BLaER1 treated with 17β-estradiol and CSF1 and Interleukin-3, amounts not matched to agents 10 nM and 100 nM (cell line): ENCODE measurements at regions not wholly inside any gene's neighbourhood (a gene's known extent, or its start where the extent isn't known, plus 50 kb on each side); places are given as distances from the start of the nearest gene placed in this dataset.

Source experiments
- H3K27ac ChIP-seq, 11 experiments: shearing (Covaris generic); formaldehyde crosslinking; 2 replicates each; pipeline ENCODE4 v1.8.1; 2022
- H3K27me3 ChIP-seq, 11 experiments: shearing (Covaris generic); formaldehyde crosslinking; 2 replicates each; pipeline ENCODE4 v1.8.1; 2022
- H3K36me3 ChIP-seq, 11 experiments: shearing (Covaris generic); formaldehyde crosslinking; 2 replicates each; pipeline ENCODE4 v1.8.1; 2022
- H3K4me1 ChIP-seq, 10 experiments: shearing (Covaris generic); formaldehyde crosslinking; 2 replicates each; pipeline ENCODE4 v1.8.1; 2022
- H3K4me2 ChIP-seq, 11 experiments: shearing (Covaris generic); formaldehyde crosslinking; 2 replicates each; pipeline ENCODE4 v1.8.1; 2022
- H3K4me3 ChIP-seq, 10 experiments: shearing (Covaris generic); formaldehyde crosslinking; 2 replicates each; pipeline ENCODE4 v1.8.1; 2022
- H3K9ac ChIP-seq, 11 experiments: shearing (Covaris generic); formaldehyde crosslinking; 2 replicates each; pipeline ENCODE4 v1.8.1; 2022
- H3K9me3 ChIP-seq, 11 experiments: shearing (Covaris generic); formaldehyde crosslinking; replicated peaks in 1 of 11; 2 replicates each; pipeline ENCODE4 v1.8.1; 2022
- H4K20me1 ChIP-seq, 11 experiments: shearing (Covaris generic); formaldehyde crosslinking; 2 replicates each; pipeline ENCODE4 v1.8.1; 2022
- Cebpa-rat ChIP-seq, 11 experiments: shearing (Covaris generic); IDR thresholded peaks; 2 replicates each; pipeline ENCODE4 v1.8.1; 2022

DNA sequence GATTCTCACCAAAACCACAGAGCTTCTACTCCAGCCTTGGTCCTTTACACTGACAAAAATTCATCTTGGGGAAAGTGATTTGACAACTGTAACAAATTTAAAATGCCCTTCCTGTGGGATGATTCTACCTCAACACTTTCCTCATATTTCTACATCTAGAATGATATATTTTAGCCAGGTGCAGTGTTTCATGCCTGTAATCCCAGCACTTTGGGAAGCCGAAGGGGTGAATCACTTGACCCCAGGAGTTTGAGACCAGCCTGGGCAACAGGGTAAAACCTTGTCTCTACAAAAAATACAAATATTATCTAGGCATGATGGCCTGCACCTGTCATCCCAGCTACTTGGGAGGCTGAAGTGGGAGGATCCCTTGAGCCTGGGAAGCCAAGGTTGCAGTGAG lies 408.6 kb downstream of the CDH7 start:
- no peak overlapping the region for H3K4me2 ChIP-seq
- no peak overlapping the region for H3K9ac ChIP-seq
- no peaks in the 10 kb centered on the region for H4K20me1 ChIP-seq
- H3K36me3 ChIP-seq: no peaks in the 10 kb centered on the region
- H3K27ac ChIP-seq: no peak overlapping the region
- H3K4me3 ChIP-seq: no peak overlapping the region
- H3K9me3 ChIP-seq: no peaks in the 10 kb centered on the region
- no peak for TF ChIP-seq Cebpa-rat (IDR thresholded peaks at IDR 0.05)
- no peaks in the 10 kb centered on the region for H3K27me3 ChIP-seq
- no peaks in the 10 kb centered on the region for H3K4me1 ChIP-seq

GRCh38 chr18:66156946-66157687 lies 406.3 kb downstream of the CDH7 start:
- no peaks in the 10 kb centered on the region for H3K36me3 ChIP-seq
- H3K4me1 ChIP-seq: no peaks in the 10 kb centered on the region
- no peak overlapping the region for H3K4me2 ChIP-seq
- H3K9ac ChIP-seq: no peak overlapping the region
- no peak overlapping the region for H3K4me3 ChIP-seq
- H3K27me3 ChIP-seq: no peaks in the 10 kb centered on the region
- H3K27ac ChIP-seq: no peak overlapping the region
- TF ChIP-seq Cebpa-rat (IDR thresholded peaks at IDR 0.05): no peak
- no peaks in the 10 kb centered on the region for H4K20me1 ChIP-seq
- no peaks in the 10 kb centered on the region for H3K9me3 ChIP-seq

DNA sequence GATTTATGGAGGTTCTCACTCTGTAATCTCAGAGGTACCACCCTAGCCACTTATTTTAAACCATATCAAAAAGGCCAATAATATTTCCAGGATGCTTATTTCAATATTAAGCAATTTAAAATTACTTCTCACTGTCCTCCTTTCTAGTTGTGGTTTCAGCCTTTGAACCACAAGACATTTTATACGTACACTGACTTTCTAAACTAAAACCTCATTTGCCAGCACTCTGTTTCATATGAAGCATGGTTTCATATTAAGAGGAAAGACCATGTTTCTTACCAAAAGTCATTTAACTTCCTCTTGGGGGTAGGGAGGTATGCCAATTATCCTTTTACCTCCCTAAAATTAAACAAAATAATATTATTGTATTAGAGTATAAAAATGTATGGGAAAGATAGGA lies 399.8 kb downstream of the CDH7 start:
- Histone ChIP-seq H3K9me3 (no peaks in the 10 kb centered on the region), H3K4me1 (no peaks in the 10 kb centered on the region), H3K9ac (no peak overlapping the region), H3K36me3 (no peaks in the 10 kb centered on the region), H3K4me2 (no peak overlapping the region), H3K27ac (no peak overlapping the region), H3K4me3 (no peak overlapping the region), H4K20me1 (no peaks in the 10 kb centered on the region), H3K27me3 (no peaks in the 10 kb centered on the region)
- TF ChIP-seq Cebpa-rat (IDR thresholded peaks at IDR 0.05): no peak

- Histone ChIP-seq H3K27me3 (no peaks in the 10 kb centered on the region), H3K4me2 (no peak overlapping the region), H3K27ac (no peak overlapping the region), H4K20me1 (no peaks in the 10 kb centered on the region), H3K4me1 (no peaks in the 10 kb centered on the region), H3K9ac (no peak overlapping the region), H3K4me3 (no peak overlapping the region), H3K36me3 (no peaks in the 10 kb centered on the region), H3K9me3 (no peaks in the 10 kb centered on the region)
- TF ChIP-seq Cebpa-rat (IDR thresholded peaks at IDR 0.05): no peak
These were observed 392.2 kb downstream of the CDH7 start for GRCh38 chr18:66143029-66143428.

GRCh38 chr18:66141716-66142115 lies 390.9 kb downstream of the CDH7 start:
- no peaks in the 10 kb centered on the region for H3K9me3 ChIP-seq
- no peaks in the 10 kb centered on the region for H3K4me1 ChIP-seq
- H4K20me1 ChIP-seq: no peaks in the 10 kb centered on the region
- H3K27ac ChIP-seq: no peak overlapping the region
- no peaks in the 10 kb centered on the region for H3K27me3 ChIP-seq
- no peak overlapping the region for H3K9ac ChIP-seq
- TF ChIP-seq Cebpa-rat (IDR thresholded peaks at IDR 0.05): no peak
- no peak overlapping the region for H3K4me3 ChIP-seq
- no peak overlapping the region for H3K4me2 ChIP-seq
- no peaks in the 10 kb centered on the region for H3K36me3 ChIP-seq

DNA sequence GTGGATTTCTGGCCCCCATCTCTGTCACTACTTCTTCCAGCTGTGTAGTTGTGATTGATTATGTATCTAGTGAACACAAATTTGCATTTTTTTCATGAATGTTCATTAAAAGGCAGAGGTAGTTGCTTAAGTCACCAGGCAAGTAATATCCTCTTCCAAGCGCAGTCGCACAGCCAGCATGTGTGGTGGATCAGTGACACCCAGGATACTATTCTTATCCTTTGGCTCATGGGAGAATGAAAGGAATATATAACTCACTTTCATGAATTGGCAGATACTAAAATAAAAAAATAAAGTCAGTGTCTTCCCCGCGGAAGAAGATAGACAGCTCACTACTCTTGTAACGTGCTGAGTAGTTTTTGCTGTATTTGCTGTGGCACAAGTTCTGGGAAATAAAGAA lies 387.8 kb downstream of the CDH7 start:
- Histone ChIP-seq H3K9me3 (no peaks in the 10 kb centered on the region), H3K4me3 (no peak overlapping the region), H3K36me3 (no peaks in the 10 kb centered on the region), H3K4me1 (no peaks in the 10 kb centered on the region), H4K20me1 (no peaks in the 10 kb centered on the region), H3K27ac (no peak overlapping the region), H3K9ac (no peak overlapping the region), H3K4me2 (no peak overlapping the region), H3K27me3 (no peaks in the 10 kb centered on the region)
- no peak for TF ChIP-seq Cebpa-rat (IDR thresholded peaks at IDR 0.05)

DNA sequence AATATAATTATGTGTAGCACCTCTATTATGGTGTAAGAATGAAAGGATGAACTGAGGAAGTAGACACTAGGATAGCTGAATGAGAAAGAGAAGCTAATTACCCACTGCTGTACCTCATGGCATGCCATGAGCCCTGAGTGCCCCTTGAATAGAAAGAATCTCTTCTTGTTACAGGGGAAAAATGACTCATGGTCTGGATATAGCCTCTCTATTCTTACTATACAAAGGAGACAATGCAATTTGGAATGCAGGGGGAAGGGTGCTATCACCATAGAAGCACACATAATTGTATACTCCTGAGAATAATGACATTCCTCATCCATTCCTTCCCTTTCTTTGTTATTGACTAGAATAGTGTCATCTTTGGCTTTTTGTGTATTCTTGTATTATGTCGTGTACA lies 385.2 kb downstream of the CDH7 start:
- no peak for TF ChIP-seq Cebpa-rat (IDR thresholded peaks at IDR 0.05)
- Histone ChIP-seq H3K27me3 (no peaks in the 10 kb centered on the region), H3K9ac (no peak overlapping the region), H3K27ac (no peak overlapping the region), H3K4me1 (no peaks in the 10 kb centered on the region), H3K9me3 (no peaks in the 10 kb centered on the region), H3K4me2 (no peak overlapping the region), H3K36me3 (no peaks in the 10 kb centered on the region), H4K20me1 (no peaks in the 10 kb centered on the region), H3K4me3 (no peak overlapping the region)

DNA sequence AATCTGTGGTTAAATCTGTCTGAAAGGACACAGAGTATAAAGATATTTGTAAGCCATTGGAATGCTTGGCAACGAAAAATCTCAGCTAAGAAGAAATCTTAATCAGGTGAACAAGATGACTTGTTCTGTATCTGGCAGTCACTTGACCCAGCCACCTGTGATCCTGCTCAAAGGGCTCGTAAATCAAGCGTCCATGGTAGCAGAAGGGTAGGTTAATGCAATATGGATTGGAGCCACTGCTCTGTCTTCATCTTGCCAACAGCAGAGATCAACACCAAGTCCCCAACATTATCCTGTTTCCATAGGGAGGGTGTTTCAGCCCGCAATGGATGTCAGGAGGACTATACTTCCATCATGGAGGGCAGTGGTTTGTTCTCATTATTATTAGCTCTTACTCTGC lies 378.4 kb downstream of the CDH7 start:
- no peak overlapping the region for H3K4me3 ChIP-seq
- H3K27ac ChIP-seq: no peak overlapping the region
- no peaks in the 10 kb centered on the region for H4K20me1 ChIP-seq
- H3K4me1 ChIP-seq: no peaks in the 10 kb centered on the region
- no peak for TF ChIP-seq Cebpa-rat (IDR thresholded peaks at IDR 0.05)
- no peaks in the 10 kb centered on the region for H3K36me3 ChIP-seq
- no peaks in the 10 kb centered on the region for H3K9me3 ChIP-seq
- H3K4me2 ChIP-seq: no peak overlapping the region
- H3K9ac ChIP-seq: no peak overlapping the region
- no peaks in the 10 kb centered on the region for H3K27me3 ChIP-seq

GRCh38 chr18:66126266-66126665 lies 375.5 kb downstream of the CDH7 start:
- H3K9me3 ChIP-seq: no peaks in the 10 kb centered on the region
- TF ChIP-seq Cebpa-rat (IDR thresholded peaks at IDR 0.05): no peak
- H4K20me1 ChIP-seq: no peaks in the 10 kb centered on the region
- H3K36me3 ChIP-seq: no peaks in the 10 kb centered on the region
- no peaks in the 10 kb centered on the region for H3K4me1 ChIP-seq
- H3K9ac ChIP-seq: no peak overlapping the region
- H3K4me2 ChIP-seq: no peak overlapping the region
- no peak overlapping the region for H3K4me3 ChIP-seq
- no peaks in the 10 kb centered on the region for H3K27me3 ChIP-seq
- H3K27ac ChIP-seq: no peak overlapping the region

DNA sequence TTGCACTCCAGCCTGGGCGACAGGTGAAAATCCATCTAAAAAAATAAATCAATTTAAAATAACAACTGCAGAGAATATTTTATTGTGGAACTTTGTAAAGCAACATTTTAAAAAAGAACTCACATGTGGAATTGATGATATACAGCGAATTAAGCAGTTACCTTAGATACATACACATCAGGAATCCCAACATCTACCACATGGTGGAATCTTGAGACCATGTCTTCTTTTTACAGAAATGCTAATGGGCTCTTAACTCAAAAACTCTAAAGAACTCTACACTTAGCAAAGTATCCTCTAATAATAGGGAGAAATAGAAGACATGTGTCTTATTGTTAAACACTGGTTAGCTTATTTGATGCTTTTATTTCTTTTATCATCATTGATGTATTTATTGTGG lies 373.6 kb downstream of the CDH7 start:
- H4K20me1 ChIP-seq: no peaks in the 10 kb centered on the region
- H3K4me1 ChIP-seq: no peaks in the 10 kb centered on the region
- TF ChIP-seq Cebpa-rat (IDR thresholded peaks at IDR 0.05): no peak
- no peak overlapping the region for H3K9ac ChIP-seq
- H3K36me3 ChIP-seq: no peaks in the 10 kb centered on the region
- no peak overlapping the region for H3K4me2 ChIP-seq
- H3K9me3 ChIP-seq: no peaks in the 10 kb centered on the region
- no peaks in the 10 kb centered on the region for H3K27me3 ChIP-seq
- no peak overlapping the region for H3K4me3 ChIP-seq
- H3K27ac ChIP-seq: no peak overlapping the region
